ENCODE measurements at regions not wholly inside any gene's neighbourhood (a gene's known extent, or its start where the extent isn't known, plus 50 kb on each side); places are given as distances from the start of the nearest gene placed in this dataset.

- H3K4me1 ChIP-seq: peaks cover 17 to 19% (median 18%) of the 10 kb centered on the region in 4 donors
- no peaks in the 10 kb centered on the region for H3K9me3 ChIP-seq
- DNase-seq (no peak), ATAC-seq (ENCODE audit: low FRiP score in 2 of 2) (no peak)
- no peak for TF ChIP-seq EP300 (IDR thresholded peaks at IDR 0.05)
- no peak for TF ChIP-seq POLR2A (IDR thresholded peaks at IDR 0.05)
- TF ChIP-seq POLR2AphosphoS5 (IDR thresholded peaks at IDR 0.05): no peak
- TF ChIP-seq CTCF (IDR thresholded peaks at IDR 0.05): no peak
- no peak overlapping the region for H3K4me3 ChIP-seq
- no peaks in the 10 kb centered on the region for H3K36me3 ChIP-seq
- no peaks in the 10 kb centered on the region for H3K27me3 ChIP-seq
- no peak overlapping the region for H3K27ac ChIP-seq
- WGBS, 2 donors: 30 to 68% methylated on average over 1 of the region's 1 CpG
Measured at GRCh38 chr21:38175306-38175705, 81.5 kb upstream of the KCNJ15 start.

- ATAC-seq (ENCODE audit: low FRiP score in 2 of 2): no peak
- Histone ChIP-seq H3K27ac (no peak overlapping the region), H3K9me3 (no peaks in the 10 kb centered on the region), H3K4me3 (no peak overlapping the region), H3K36me3 (no peaks in the 10 kb centered on the region), H3K4me1 (no peaks in the 10 kb centered on the region), H3K27me3 (no peaks in the 10 kb centered on the region)
- WGBS, 2 donors: 76 to 89% methylated on average over 5 of the region's 5 CpGs
- TF ChIP-seq EP300 (IDR thresholded peaks at IDR 0.05) (no peak), POLR2AphosphoS5 (IDR thresholded peaks at IDR 0.05) (no peak), POLR2A (IDR thresholded peaks at IDR 0.05) (no peak), CTCF (IDR thresholded peaks at IDR 0.05) (no peak)
- DNase-seq: no peak
Measured at GRCh38 chr21:38177919-38178652, 78.7 kb upstream of the KCNJ15 start.

GRCh38 chr21:38178653-38179470 is 77.9 kb upstream of the KCNJ15 start:
- DNase-seq: no peak
- 81 to 88% methylated on average over 6 of the region's 6 CpGs for WGBS, 2 donors
- Histone ChIP-seq H3K27ac (no peak overlapping the region), H3K27me3 (no peaks in the 10 kb centered on the region), H3K4me1 (no peaks in the 10 kb centered on the region), H3K4me3 (no peak overlapping the region), H3K36me3 (no peaks in the 10 kb centered on the region), H3K9me3 (no peaks in the 10 kb centered on the region)
- no peak for ATAC-seq (ENCODE audit: low FRiP score in 2 of 2)
- TF ChIP-seq POLR2A (IDR thresholded peaks at IDR 0.05): no peak
- TF ChIP-seq POLR2AphosphoS5 (IDR thresholded peaks at IDR 0.05): no peak
- no peak for TF ChIP-seq CTCF (IDR thresholded peaks at IDR 0.05)

GRCh38 chr21:38179511-38179910 is 77.3 kb upstream of the KCNJ15 start:
- ATAC-seq (ENCODE audit: low FRiP score in 2 of 2) (no peak), DNase-seq (no peak)
- 86 to 95% methylated on average over 2 of the region's 2 CpGs for WGBS, 2 donors
- Histone ChIP-seq H3K36me3 (no peaks in the 10 kb centered on the region), H3K4me1 (no peaks in the 10 kb centered on the region), H3K9me3 (no peaks in the 10 kb centered on the region), H3K27ac (no peak overlapping the region), H3K27me3 (no peaks in the 10 kb centered on the region), H3K4me3 (no peak overlapping the region)
- TF ChIP-seq POLR2AphosphoS5 (IDR thresholded peaks at IDR 0.05) (no peak), POLR2A (IDR thresholded peaks at IDR 0.05) (no peak), CTCF (IDR thresholded peaks at IDR 0.05) (no peak), EP300 (IDR thresholded peaks at IDR 0.05) (no peak)
